GM23248 (cell line): ENCODE measurements at regions not wholly inside any gene's neighbourhood (a gene's known extent, or its start where the extent isn't known, plus 50 kb on each side); places are given as distances from the start of the nearest gene placed in this dataset.

Experiments
- EZH2 ChIP-seq: fragments of 200-600 bp; sonication (generic); IDR thresholded peaks from 2 replicates; pipeline ENCODE4 v1.6.1; 2018; ENCODE audit warnings: antibody characterized with exemption, mild to moderate bottlenecking; ENCODE audit not compliant: insufficient read depth, poor library complexity, severe bottlenecking
- EZH2phosphoT487 ChIP-seq: fragments of 200-600 bp; sonication (generic); IDR thresholded peaks from 2 replicates; pipeline ENCODE4 v1.6.1; 2018; ENCODE audit warnings: antibody characterized with exemption, moderate library complexity, mild to moderate bottlenecking, low read depth; ENCODE audit not compliant: insufficient read depth

DNA sequence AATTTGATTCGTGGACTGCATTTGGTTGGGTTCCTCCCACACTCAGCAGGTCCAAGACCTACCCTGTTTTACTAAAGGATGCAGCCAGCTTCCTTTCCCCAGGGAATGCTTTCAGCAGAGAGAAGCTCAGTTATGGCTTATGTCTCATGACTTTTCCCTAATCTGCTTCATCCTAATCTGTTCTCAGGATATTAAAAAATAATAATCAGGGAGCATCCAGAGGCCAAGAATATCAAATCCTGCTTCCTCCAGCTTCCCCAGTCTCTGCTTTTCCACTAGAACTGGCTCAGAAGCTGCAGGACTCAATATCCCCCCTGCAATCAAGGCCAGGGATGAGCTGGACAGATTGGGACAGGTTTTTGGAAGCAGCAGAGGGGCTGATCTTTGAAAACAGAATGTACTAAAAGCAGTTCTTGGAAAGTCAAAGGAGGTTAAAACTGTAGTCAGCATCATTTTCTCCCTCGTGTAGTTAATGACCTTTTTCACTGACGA, 326.9 kb upstream of the TNP1 start:
- TF ChIP-seq EZH2 (no peak), EZH2phosphoT487 (no peak)
